HCT116 (cell line): ENCODE measurements at regions not wholly inside any gene's neighbourhood (a gene's known extent, or its start where the extent isn't known, plus 50 kb on each side); places are given as distances from the start of the nearest gene placed in this dataset.

Experiments
- ELF1 ChIP-seq: IDR thresholded peaks from 2 replicates; pipeline ENCODE4 v1.6.1; 2012; ENCODE audit warnings: low read depth, borderline replicate concordance
- EZH2 ChIP-seq: fragments of 200-600 bp; sonication (generic); IDR thresholded peaks from 2 replicates; pipeline ENCODE4 v1.6.1; 2017; ENCODE audit warnings: antibody characterized with exemption, mixed run types
- EZH2phosphoT487 ChIP-seq: fragments of 200-600 bp; IDR thresholded peaks from 2 replicates; pipeline ENCODE4 v1.6.1; 2018; ENCODE audit warnings: antibody characterized with exemption, borderline replicate concordance
- POLR2A ChIP-seq: IDR thresholded peaks from 2 replicates; pipeline ENCODE4 v1.7.0; 2011; ENCODE audit warnings: borderline replicate concordance; ENCODE audit not compliant: insufficient read depth, insufficient read length; ENCODE audit errors: extremely low read depth
- POLR2AphosphoS5 ChIP-seq: IDR thresholded peaks from 2 replicates; pipeline ENCODE4 v1.6.1; 2011; ENCODE audit warnings: mild to moderate bottlenecking, low read depth, low read length, moderate library complexity
- TF ChIP-seq, protein P1 (sequence below), 3 experiments: fragments of 200-600 bp in 1 of 3; sonication (generic) in 1 of 3; IDR thresholded peaks in 2 of 3; conservative IDR thresholded peaks in 1 of 3; 2 replicates each; pipeline ENCODE4 v1.5.1; 2012 to 2017; ENCODE audit warnings: low read depth in 2 of 3, low read length in 2 of 3, antibody characterized with exemption in 1 of 3, borderline replicate concordance in 1 of 3, control low read depth in 1 of 3, mild to moderate bottlenecking in 1 of 3, mixed read lengths in 1 of 3, mixed run types in 1 of 3, moderate library complexity in 1 of 3; ENCODE audit not compliant: insufficient read depth in 1 of 3

GRCh38 chrX:40165861-40166260 is 68.1 kb upstream of the BCOR start:
- TF ChIP-seq, protein P1, sequence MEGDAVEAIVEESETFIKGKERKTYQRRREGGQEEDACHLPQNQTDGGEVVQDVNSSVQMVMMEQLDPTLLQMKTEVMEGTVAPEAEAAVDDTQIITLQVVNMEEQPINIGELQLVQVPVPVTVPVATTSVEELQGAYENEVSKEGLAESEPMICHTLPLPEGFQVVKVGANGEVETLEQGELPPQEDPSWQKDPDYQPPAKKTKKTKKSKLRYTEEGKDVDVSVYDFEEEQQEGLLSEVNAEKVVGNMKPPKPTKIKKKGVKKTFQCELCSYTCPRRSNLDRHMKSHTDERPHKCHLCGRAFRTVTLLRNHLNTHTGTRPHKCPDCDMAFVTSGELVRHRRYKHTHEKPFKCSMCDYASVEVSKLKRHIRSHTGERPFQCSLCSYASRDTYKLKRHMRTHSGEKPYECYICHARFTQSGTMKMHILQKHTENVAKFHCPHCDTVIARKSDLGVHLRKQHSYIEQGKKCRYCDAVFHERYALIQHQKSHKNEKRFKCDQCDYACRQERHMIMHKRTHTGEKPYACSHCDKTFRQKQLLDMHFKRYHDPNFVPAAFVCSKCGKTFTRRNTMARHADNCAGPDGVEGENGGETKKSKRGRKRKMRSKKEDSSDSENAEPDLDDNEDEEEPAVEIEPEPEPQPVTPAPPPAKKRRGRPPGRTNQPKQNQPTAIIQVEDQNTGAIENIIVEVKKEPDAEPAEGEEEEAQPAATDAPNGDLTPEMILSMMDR (IDR thresholded peaks at IDR 0.05 in 2 of 3, conservative IDR thresholded peaks at IDR 0.05 in 1 of 3; ENCODE audit: borderline replicate concordance in 1 of 3, insufficient read depth in 1 of 3, low read depth in 2 of 3, low read length in 2 of 3): no peak
- TF ChIP-seq POLR2A (no peak), EZH2 (no peak), POLR2AphosphoS5 (no peak), ELF1 (no peak), EZH2phosphoT487 (no peak)
